HEK293 (cell line): ENCODE measurements at regions not wholly inside any gene's neighbourhood (a gene's known extent, or its start where the extent isn't known, plus 50 kb on each side); places are given as distances from the start of the nearest gene placed in this dataset.

Experiments used
- CTCF ChIP-seq: fragments of 450-650 bp; formaldehyde crosslinking; IDR thresholded peaks from 2 replicates; pipeline ENCODE4 v1.5.1; 2016; ENCODE audit warnings: missing biosample characterization, missing genetic modification characterization
- KLF16 ChIP-seq: fragments of 450-650 bp; formaldehyde crosslinking; IDR thresholded peaks from 2 replicates; pipeline ENCODE4 v1.5.1; 2017; ENCODE audit warnings: missing biosample characterization, missing genetic modification characterization
- ZBTB7A ChIP-seq: fragments of 450-650 bp; formaldehyde crosslinking; IDR thresholded peaks from 2 replicates; pipeline ENCODE4 v1.5.1; 2016; ENCODE audit warnings: low read depth, missing biosample characterization, missing genetic modification characterization
- ZNF544 ChIP-seq: fragments of 450-650 bp; formaldehyde crosslinking; IDR thresholded peaks from 2 replicates; pipeline ENCODE4 v1.5.0; 2017; ENCODE audit warnings: missing biosample characterization, missing genetic modification characterization
- TF ChIP-seq, protein P1 (sequence below): fragments of 450-650 bp; formaldehyde crosslinking; IDR thresholded peaks from 2 replicates; pipeline ENCODE4 v1.5.1; 2016; ENCODE audit warnings: missing biosample characterization, missing genetic modification characterization

- TF ChIP-seq ZBTB7A = no peak
- no peak for TF ChIP-seq CTCF (tag by site-specific recombination)
- TF ChIP-seq KLF16 (tag by site-specific recombination) = no peak
- TF ChIP-seq, protein P1, sequence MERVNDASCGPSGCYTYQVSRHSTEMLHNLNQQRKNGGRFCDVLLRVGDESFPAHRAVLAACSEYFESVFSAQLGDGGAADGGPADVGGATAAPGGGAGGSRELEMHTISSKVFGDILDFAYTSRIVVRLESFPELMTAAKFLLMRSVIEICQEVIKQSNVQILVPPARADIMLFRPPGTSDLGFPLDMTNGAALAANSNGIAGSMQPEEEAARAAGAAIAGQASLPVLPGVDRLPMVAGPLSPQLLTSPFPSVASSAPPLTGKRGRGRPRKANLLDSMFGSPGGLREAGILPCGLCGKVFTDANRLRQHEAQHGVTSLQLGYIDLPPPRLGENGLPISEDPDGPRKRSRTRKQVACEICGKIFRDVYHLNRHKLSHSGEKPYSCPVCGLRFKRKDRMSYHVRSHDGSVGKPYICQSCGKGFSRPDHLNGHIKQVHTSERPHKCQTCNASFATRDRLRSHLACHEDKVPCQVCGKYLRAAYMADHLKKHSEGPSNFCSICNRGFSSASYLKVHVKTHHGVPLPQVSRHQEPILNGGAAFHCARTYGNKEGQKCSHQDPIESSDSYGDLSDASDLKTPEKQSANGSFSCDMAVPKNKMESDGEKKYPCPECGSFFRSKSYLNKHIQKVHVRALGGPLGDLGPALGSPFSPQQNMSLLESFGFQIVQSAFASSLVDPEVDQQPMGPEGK (tag by site-specific recombination) = no peak
- no peak for TF ChIP-seq ZNF544 (tag by site-specific recombination)
These were observed 305.5 kb upstream of the ISX start for GRCh38 chr22:34760276-34761008.
